ENCODE measurements at regions not wholly inside any gene's neighbourhood (a gene's known extent, or its start where the extent isn't known, plus 50 kb on each side); places are given as distances from the start of the nearest gene placed in this dataset.
"Not testable (repeated sequence)": the region's sequence is repeated elsewhere in the genome, so short reads cannot be mapped to it uniquely, and the experiment has no call there.

- H3K27me3 ChIP-seq (ENCODE audit: control insufficient read depth, insufficient read depth, low read length); CTCF ChIA-PET; H3K27ac ChIP-seq (ENCODE audit: low read depth, low read length); DNase-seq (ENCODE audit: low read depth, low spot score); POLR2A ChIA-PET; H3K4me3 ChIP-seq (ENCODE audit: low read depth, low read length); H3K9me3 ChIP-seq (ENCODE audit: control insufficient read depth, insufficient read depth, low read length): not testable (repeated sequence)
Measured at GRCh38 chr9:42802716-42803115, 619.3 kb downstream of the SPATA31A6 start.

GRCh38 chr9:42806674-42807073 lies 623.2 kb downstream of the SPATA31A6 start:
- H3K9me3 ChIP-seq (ENCODE audit: control insufficient read depth, insufficient read depth, low read length); H3K4me3 ChIP-seq (ENCODE audit: low read depth, low read length); CTCF ChIA-PET; H3K27ac ChIP-seq (ENCODE audit: low read depth, low read length); DNase-seq (ENCODE audit: low read depth, low spot score); POLR2A ChIA-PET; H3K27me3 ChIP-seq (ENCODE audit: control insufficient read depth, insufficient read depth, low read length): not testable (repeated sequence)

GRCh38 chr9:42821468-42821867 lies 638.0 kb downstream of the SPATA31A6 start:
- H3K27ac ChIP-seq (ENCODE audit: low read depth, low read length); H3K9me3 ChIP-seq (ENCODE audit: control insufficient read depth, insufficient read depth, low read length); H3K4me3 ChIP-seq (ENCODE audit: low read depth, low read length); CTCF ChIA-PET; H3K27me3 ChIP-seq (ENCODE audit: control insufficient read depth, insufficient read depth, low read length); POLR2A ChIA-PET; DNase-seq (ENCODE audit: low read depth, low spot score): not testable (repeated sequence)

- H3K27me3 ChIP-seq (ENCODE audit: control insufficient read depth, insufficient read depth, low read length); CTCF ChIA-PET; H3K27ac ChIP-seq (ENCODE audit: low read depth, low read length); H3K4me3 ChIP-seq (ENCODE audit: low read depth, low read length); POLR2A ChIA-PET; DNase-seq (ENCODE audit: low read depth, low spot score): not testable (repeated sequence)
- peaks cover 20% of the 10 kb centered on the region; the same call in 1 of the 2 replicates for H3K9me3 ChIP-seq (ENCODE audit: control insufficient read depth, insufficient read depth, low read length)
Measured at GRCh38 chr9:42848156-42848555, 664.7 kb downstream of the SPATA31A6 start.

- H3K4me3 ChIP-seq (ENCODE audit: low read depth, low read length); DNase-seq (ENCODE audit: low read depth, low spot score); CTCF ChIA-PET; H3K27ac ChIP-seq (ENCODE audit: low read depth, low read length); H3K27me3 ChIP-seq (ENCODE audit: control insufficient read depth, insufficient read depth, low read length); POLR2A ChIA-PET: not testable (repeated sequence)
- peaks cover 20% of the 10 kb centered on the region; the same call in 1 of the 2 replicates for H3K9me3 ChIP-seq (ENCODE audit: control insufficient read depth, insufficient read depth, low read length)
Measured at GRCh38 chr9:42850896-42851693, 667.6 kb downstream of the SPATA31A6 start.

- DNase-seq (ENCODE audit: low read depth, low spot score); POLR2A ChIA-PET; H3K27ac ChIP-seq (ENCODE audit: low read depth, low read length); H3K27me3 ChIP-seq (ENCODE audit: control insufficient read depth, insufficient read depth, low read length); H3K4me3 ChIP-seq (ENCODE audit: low read depth, low read length); CTCF ChIA-PET: not testable (repeated sequence)
- H3K9me3 ChIP-seq (ENCODE audit: control insufficient read depth, insufficient read depth, low read length), result peaks cover 20% of the 10 kb centered on the region; the same call in 1 of the 2 replicates
Measured at GRCh38 chr9:42851701-42852100, 668.2 kb downstream of the SPATA31A6 start.

- POLR2A ChIA-PET; H3K4me3 ChIP-seq (ENCODE audit: low read depth, low read length): not testable (repeated sequence)
Measured at GRCh38 chr9:42852133-42852930, 668.9 kb downstream of the SPATA31A6 start.

GRCh38 chr9:42860133-42860532 lies 676.7 kb downstream of the SPATA31A6 start:
- H3K9me3 ChIP-seq (ENCODE audit: control insufficient read depth, insufficient read depth, low read length); CTCF ChIA-PET; H3K4me3 ChIP-seq (ENCODE audit: low read depth, low read length); POLR2A ChIA-PET; DNase-seq (ENCODE audit: low read depth, low spot score); H3K27me3 ChIP-seq (ENCODE audit: control insufficient read depth, insufficient read depth, low read length); H3K27ac ChIP-seq (ENCODE audit: low read depth, low read length): not testable (repeated sequence)

More at GRCh38 chr9:42852133-42852930, 668.9 kb downstream of the SPATA31A6 start:
- H3K27me3 ChIP-seq (ENCODE audit: control insufficient read depth, insufficient read depth, low read length); CTCF ChIA-PET; DNase-seq (ENCODE audit: low read depth, low spot score); H3K27ac ChIP-seq (ENCODE audit: low read depth, low read length): not testable (repeated sequence)
- peaks cover 20% of the 10 kb centered on the region; the same call in 1 of the 2 replicates for H3K9me3 ChIP-seq (ENCODE audit: control insufficient read depth, insufficient read depth, low read length)

GRCh38 chr9:42862465-42862864 lies 679.0 kb downstream of the SPATA31A6 start:
- H3K4me3 ChIP-seq (ENCODE audit: low read depth, low read length); H3K9me3 ChIP-seq (ENCODE audit: control insufficient read depth, insufficient read depth, low read length); H3K27me3 ChIP-seq (ENCODE audit: control insufficient read depth, insufficient read depth, low read length); POLR2A ChIA-PET; DNase-seq (ENCODE audit: low read depth, low spot score); H3K27ac ChIP-seq (ENCODE audit: low read depth, low read length); CTCF ChIA-PET: not testable (repeated sequence)
